Mucosa of stomach (tissue), 1 donor: ENCODE measurements at regions not wholly inside any gene's neighbourhood (a gene's known extent, or its start where the extent isn't known, plus 50 kb on each side); places are given as distances from the start of the nearest gene placed in this dataset.

Experiments
- H3K27me3 ChIP-seq: one replicate; pipeline ENCODE4 v1.7.0; 2013; ENCODE audit warnings: mild to moderate bottlenecking, low read length; ENCODE audit not compliant: control insufficient read depth, insufficient read depth
- H3K36me3 ChIP-seq: one replicate; pipeline ENCODE4 v1.7.0; 2013; ENCODE audit warnings: low read length; ENCODE audit not compliant: control insufficient read depth, insufficient read depth
- H3K4me1 ChIP-seq: one replicate; pipeline ENCODE4 v1.7.0; 2013; ENCODE audit warnings: mild to moderate bottlenecking, low read length; ENCODE audit not compliant: control insufficient read depth, insufficient read depth
- H3K4me3 ChIP-seq: one replicate; pipeline ENCODE4 v1.7.0; 2013; ENCODE audit warnings: low read length
- H3K9ac ChIP-seq: one replicate; pipeline ENCODE4 v1.7.0; 2013; ENCODE audit warnings: mild to moderate bottlenecking, low read length, moderate library complexity
- H3K9me3 ChIP-seq: one replicate; pipeline ENCODE4 v1.7.0; 2013; ENCODE audit warnings: mild to moderate bottlenecking, low read length, moderate library complexity; ENCODE audit not compliant: control insufficient read depth
- donor health status: Pancreatic carcinoma.

GRCh38 chr12:124726596-124727263 lies 136.9 kb downstream of the SCARB1 start:
- Histone ChIP-seq H3K27me3 (no peaks in the 10 kb centered on the region), H3K9ac (no peak overlapping the region), H3K9me3 (no peaks in the 10 kb centered on the region), H3K36me3 (no peaks in the 10 kb centered on the region), H3K4me3 (no peak overlapping the region), H3K4me1 (peaks cover 8% of the 10 kb centered on the region)

- Histone ChIP-seq H3K9me3 (no peaks in the 10 kb centered on the region), H3K9ac (no peak overlapping the region), H3K4me3 (no peak overlapping the region), H3K36me3 (no peaks in the 10 kb centered on the region), H3K4me1 (peaks cover 9% of the 10 kb centered on the region), H3K27me3 (no peaks in the 10 kb centered on the region)
Measured at GRCh38 chr12:124725597-124726237, 137.9 kb downstream of the SCARB1 start.

- Histone ChIP-seq H3K9me3 (no peaks in the 10 kb centered on the region), H3K4me1 (peaks cover 9% of the 10 kb centered on the region), H3K4me3 (no peak overlapping the region), H3K27me3 (no peaks in the 10 kb centered on the region), H3K9ac (no peak overlapping the region), H3K36me3 (no peaks in the 10 kb centered on the region)
Measured at GRCh38 chr12:124725099-124725498, 138.6 kb downstream of the SCARB1 start.

GRCh38 chr12:124722878-124723277 lies 140.8 kb downstream of the SCARB1 start:
- peaks cover 9% of the 10 kb centered on the region for H3K4me1 ChIP-seq

GRCh38 chr12:124721501-124722162 lies 142.0 kb downstream of the SCARB1 start:
- Histone ChIP-seq H3K4me1 (peaks cover 9% of the 10 kb centered on the region), H3K4me3 (no peak overlapping the region), H3K36me3 (no peaks in the 10 kb centered on the region), H3K9me3 (no peaks in the 10 kb centered on the region), H3K9ac (no peak overlapping the region), H3K27me3 (no peaks in the 10 kb centered on the region)

More at GRCh38 chr12:124722878-124723277, 140.8 kb downstream of the SCARB1 start:
- Histone ChIP-seq H3K9ac (no peak overlapping the region), H3K4me3 (no peak overlapping the region), H3K9me3 (no peaks in the 10 kb centered on the region), H3K27me3 (no peaks in the 10 kb centered on the region), H3K36me3 (no peaks in the 10 kb centered on the region)

GRCh38 chr12:124720681-124721500 lies 142.8 kb downstream of the SCARB1 start:
- H3K27me3 ChIP-seq = no peaks in the 10 kb centered on the region
- H3K4me3 ChIP-seq = no peak overlapping the region
- H3K9me3 ChIP-seq = no peaks in the 10 kb centered on the region
- H3K9ac ChIP-seq = no peak overlapping the region
- no peaks in the 10 kb centered on the region for H3K36me3 ChIP-seq
- peaks cover 14% of the 10 kb centered on the region for H3K4me1 ChIP-seq

- H3K9me3 ChIP-seq = no peaks in the 10 kb centered on the region
- H3K4me3 ChIP-seq = no peak overlapping the region
- H3K9ac ChIP-seq = no peak overlapping the region
- H3K36me3 ChIP-seq = no peaks in the 10 kb centered on the region
- peaks cover 21% of the 10 kb centered on the region for H3K4me1 ChIP-seq
- no peaks in the 10 kb centered on the region for H3K27me3 ChIP-seq
Measured at GRCh38 chr12:124720004-124720680, 143.5 kb downstream of the SCARB1 start.

GRCh38 chr12:124719231-124719630 lies 144.4 kb downstream of the SCARB1 start:
- no peaks in the 10 kb centered on the region for H3K9me3 ChIP-seq
- peaks cover 24% of the 10 kb centered on the region for H3K4me1 ChIP-seq
- H3K9ac ChIP-seq = no peak overlapping the region
- no peaks in the 10 kb centered on the region for H3K36me3 ChIP-seq
- no peak overlapping the region for H3K4me3 ChIP-seq
- no peaks in the 10 kb centered on the region for H3K27me3 ChIP-seq

- Histone ChIP-seq H3K9ac (no peak overlapping the region), H3K9me3 (no peaks in the 10 kb centered on the region), H3K4me1 (peaks cover 32% of the 10 kb centered on the region), H3K4me3 (no peak overlapping the region), H3K36me3 (no peaks in the 10 kb centered on the region), H3K27me3 (no peaks in the 10 kb centered on the region)
Measured at GRCh38 chr12:124718458-124718857, 145.2 kb downstream of the SCARB1 start.

GRCh38 chr12:124718036-124718435 lies 145.6 kb downstream of the SCARB1 start:
- no peak overlapping the region for H3K9ac ChIP-seq
- H3K9me3 ChIP-seq = no peaks in the 10 kb centered on the region
- H3K36me3 ChIP-seq = no peaks in the 10 kb centered on the region
- H3K27me3 ChIP-seq = no peaks in the 10 kb centered on the region
- H3K4me1 ChIP-seq = peaks cover 35% of the 10 kb centered on the region
- no peak overlapping the region for H3K4me3 ChIP-seq

GRCh38 chr12:124717318-124717717 lies 146.3 kb downstream of the SCARB1 start:
- Histone ChIP-seq H3K4me1 (peaks cover 35% of the 10 kb centered on the region), H3K36me3 (no peaks in the 10 kb centered on the region), H3K27me3 (no peaks in the 10 kb centered on the region), H3K9me3 (no peaks in the 10 kb centered on the region), H3K9ac (no peak overlapping the region), H3K4me3 (no peak overlapping the region)
